C1 segment of cervical spinal cord (tissue), 14 donors: ENCODE measurements at regions not wholly inside any gene's neighbourhood (a gene's known extent, or its start where the extent isn't known, plus 50 kb on each side); places are given as distances from the start of the nearest gene placed in this dataset.

Experiments
- DNase-seq, 14 donors: peaks; one replicate each; lab custom pipeline; 2025; lab: John Stamatoyannopoulos, UW

GRCh38 chr12:41932470-41932991 lies 212.1 kb downstream of the GXYLT1 start:
- peak in 13 of 14 donors; percentile 5 to 78 (median 54) for DNase-seq

GRCh38 chr12:41930866-41931437 lies 213.7 kb downstream of the GXYLT1 start:
- DNase-seq, result no peak

GRCh38 chr12:41924111-41924510 lies 220.6 kb downstream of the GXYLT1 start:
- DNase-seq, result no peak

- no peak for DNase-seq
Observed at GRCh38 chr12:41923351-41923750, 221.3 kb downstream of the GXYLT1 start.

- DNase-seq, result no peak
Observed at GRCh38 chr12:41920355-41920754, 224.3 kb downstream of the GXYLT1 start.

- DNase-seq, result no peak
Observed at GRCh38 chr12:41919526-41920261, 225.0 kb downstream of the GXYLT1 start.

- DNase-seq, result no peak
Observed at GRCh38 chr12:41919048-41919447, 225.6 kb downstream of the GXYLT1 start.

- no peak for DNase-seq
Observed at GRCh38 chr12:41917938-41918341, 226.7 kb downstream of the GXYLT1 start.

GRCh38 chr12:41917181-41917580 lies 227.5 kb downstream of the GXYLT1 start:
- DNase-seq, result no peak

- DNase-seq, result no peak
Observed at GRCh38 chr12:41910578-41911320, 233.9 kb downstream of the GXYLT1 start.

GRCh38 chr12:41908206-41908605 lies 236.5 kb downstream of the GXYLT1 start:
- DNase-seq, result no peak

GRCh38 chr12:41907550-41907949 lies 237.1 kb downstream of the GXYLT1 start:
- no peak for DNase-seq

- DNase-seq, result peak in 1 of 14 donors; percentile 33
Observed at GRCh38 chr12:41907021-41907420, 237.7 kb downstream of the GXYLT1 start.

GRCh38 chr12:41905759-41906297 lies 238.8 kb downstream of the GXYLT1 start:
- DNase-seq, result no peak

GRCh38 chr12:41905073-41905758 lies 239.5 kb downstream of the GXYLT1 start:
- DNase-seq, result no peak

GRCh38 chr12:41904041-41904440 lies 240.6 kb downstream of the GXYLT1 start:
- no peak for DNase-seq

- no peak for DNase-seq
Observed at GRCh38 chr12:41903014-41903708, 241.5 kb downstream of the GXYLT1 start.

GRCh38 chr12:41899577-41899976 lies 245.1 kb downstream of the GXYLT1 start:
- DNase-seq, result no peak

GRCh38 chr12:41897593-41897992 lies 247.1 kb downstream of the GXYLT1 start:
- DNase-seq, result no peak

- DNase-seq, result no peak
Observed at GRCh38 chr12:41893491-41893890, 251.2 kb downstream of the GXYLT1 start.

GRCh38 chr12:41892302-41892701 lies 252.4 kb downstream of the GXYLT1 start:
- no peak for DNase-seq
